ENCODE measurements at regions not wholly inside any gene's neighbourhood (a gene's known extent, or its start where the extent isn't known, plus 50 kb on each side); places are given as distances from the start of the nearest gene placed in this dataset.

DNA sequence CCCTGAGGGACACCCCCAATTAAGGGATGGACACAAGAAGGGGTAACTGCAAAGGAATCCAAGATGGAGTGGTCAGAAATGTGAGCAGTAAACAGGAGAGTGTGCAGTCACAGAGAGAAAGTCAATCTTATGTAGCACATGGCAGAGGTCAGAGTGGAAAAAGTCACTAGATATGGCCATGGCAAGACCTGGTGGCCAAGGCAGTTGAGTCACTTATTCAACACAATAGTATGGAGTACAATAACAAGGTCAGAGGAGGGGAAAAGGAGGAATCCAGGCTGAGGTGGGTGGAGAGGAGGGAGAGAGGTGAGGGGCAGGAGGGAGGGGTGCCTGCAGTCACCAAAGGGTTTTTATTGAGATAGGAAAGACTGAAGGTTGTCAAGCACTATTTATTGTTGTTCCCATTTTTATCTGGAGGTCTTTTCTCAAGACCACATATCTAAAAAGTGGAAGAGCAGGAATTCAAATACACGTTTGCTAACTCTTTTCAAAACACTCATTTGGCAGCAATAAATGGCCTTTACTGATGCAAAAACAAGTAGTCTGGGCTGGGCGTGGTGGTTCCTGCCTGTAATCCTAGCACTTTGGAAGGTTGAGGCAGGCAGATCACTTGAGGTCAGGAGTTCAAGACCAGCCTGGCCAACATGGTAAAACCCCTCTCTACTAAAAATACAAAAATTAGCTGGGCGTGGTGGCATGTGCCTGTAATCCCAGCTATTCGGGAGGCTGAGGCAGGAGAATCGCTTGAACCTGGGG lies 53.3 kb upstream of the ARHGEF3 start:
- H3K4me1 Mint-ChIP-seq: peaks cover 42% of the 10 kb centered on the region
- peaks cover 2% of the 10 kb centered on the region for H3K36me3 Mint-ChIP-seq (ENCODE audit: low read depth)
- DNase-seq: no peak
- H3K27me3 Mint-ChIP-seq: no peaks in the 10 kb centered on the region
- ChIA-PET CTCF (interaction anchor here (0.5 to 3.2 kb wide), 3 partner anchors 27 to 134 kb away, joined by 3 to 19 read pairs (median 8); no protein-coding TSS in a partner anchor), POLR2A (no interaction called here)
- H3K27ac Mint-ChIP-seq: no peak overlapping the region
- H3K4me3 Mint-ChIP-seq: no peak overlapping the region
- intact Hi-C loops (cut with DNase I, micrococcal nuclease): no loop called here
- ATAC-seq: no peak
- H3K9me3 Mint-ChIP-seq (ENCODE audit: low read depth): no peaks in the 10 kb centered on the region

DNA sequence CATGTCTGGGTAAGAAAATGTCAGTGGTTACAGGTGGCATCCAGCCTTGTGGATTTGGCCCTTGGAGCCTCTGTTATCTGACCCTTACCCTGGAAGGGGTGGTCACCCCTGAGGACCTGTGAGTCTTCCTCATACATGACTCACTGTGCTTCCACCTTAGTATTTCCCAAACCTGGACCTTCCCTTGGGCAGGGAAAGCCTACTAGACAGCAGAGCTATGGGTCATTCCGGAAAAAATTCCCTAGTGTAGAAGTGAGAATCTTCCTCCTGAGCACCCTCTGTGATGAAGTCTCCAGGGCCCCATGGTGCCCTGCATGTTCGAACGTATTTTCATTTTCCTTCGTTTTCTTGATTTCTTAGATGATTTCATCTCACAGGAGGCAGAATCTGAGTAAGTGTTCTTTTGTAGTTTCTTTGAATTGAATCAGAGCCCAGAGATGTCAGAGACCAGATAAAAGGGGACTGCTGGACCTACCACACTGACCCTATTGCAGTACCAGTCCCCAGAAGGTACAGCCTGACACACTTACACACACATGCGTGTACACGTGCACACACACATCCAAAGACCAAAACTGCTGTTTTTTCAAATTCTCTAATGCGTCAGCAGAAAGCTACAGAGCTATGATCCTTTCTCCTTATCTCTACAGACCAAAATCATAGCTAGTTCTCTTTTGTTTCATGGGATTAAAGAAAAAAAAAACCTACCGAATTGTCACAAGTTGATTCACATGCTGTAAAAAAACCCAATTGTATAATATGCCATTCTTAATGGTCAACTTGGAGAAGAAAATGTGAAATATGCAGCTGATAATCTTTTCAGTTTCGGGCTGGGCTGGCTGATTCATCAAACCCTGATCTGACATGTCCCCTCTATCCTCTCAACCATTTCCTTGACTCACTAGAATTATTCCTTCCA lies 50.5 kb upstream of the ARHGEF3 start:
- ChIA-PET CTCF (interaction anchor here (0.7 kb wide), 1 partner anchor 10 kb away, joined by 3 read pairs; no protein-coding TSS in a partner anchor), POLR2A (no interaction called here)
- Mint-ChIP-seq H3K4me3 (no peak overlapping the region), H3K9me3 (ENCODE audit: low read depth) (no peaks in the 10 kb centered on the region), H3K36me3 (ENCODE audit: low read depth) (no peaks in the 10 kb centered on the region), H3K4me1 (peaks cover 37% of the 10 kb centered on the region), H3K27me3 (no peaks in the 10 kb centered on the region), H3K27ac (no peak overlapping the region)
- DNase-seq (no peak), ATAC-seq (peak; percentile 37)
- intact Hi-C loops (cut with DNase I, micrococcal nuclease): no loop called here

Measured in activated CD4-positive, alpha-beta T cell treated with anti-CD3 and anti-CD28 coated beads for 36 hours (primary cell).